HepG2 (cell line): ENCODE measurements at regions not wholly inside any gene's neighbourhood (a gene's known extent, or its start where the extent isn't known, plus 50 kb on each side); places are given as distances from the start of the nearest gene placed in this dataset.

Source experiments
- ATAC-seq: fragments of 200-7000 bp; cut with Tn5 transposase; 3 replicates; pipeline ENCODE4 v1.9.1; 2020; ENCODE audit warnings: mild to moderate bottlenecking, moderate library complexity
- BruUV-seq: library from RNA; stranded (reverse); fragments of 400-500 nt; replicated peaks from 2 replicates; lab custom pipeline; 2021; lab: Mats Ljungman, UMichigan
- CTCF ChIA-PET: fragments of 300-600 bp; formaldehyde crosslinking; extraction: SDS; loops from one replicate; lab custom pipeline; 2021; ENCODE audit warnings: low total read pairs, inconsistent platforms, low intra/inter-chr PET ratio; lab: Yijun Ruan, JAX
- POLR2A ChIA-PET: fragments of 350-600 bp; sonication (Branson Sonifier 250); formaldehyde crosslinking; loops from one replicate; lab custom pipeline; 2020; ENCODE audit warnings: antibody characterized with exemption, inconsistent platforms; lab: Yijun Ruan, JAX
- DNase-seq: peaks from one replicate; pipeline ENCODE4 v3.0.0-alpha.2; 2015; ENCODE audit warnings: low spot score
- FAIRE-seq: peaks from 3 replicates; lab custom pipeline; 2011; peaks lifted over from hg19 to GRCh38; lab: Jason Lieb, UNC
- H2AFZ ChIP-seq: one replicate; pipeline ENCODE4 v1.6.1; 2011; ENCODE audit warnings: low read length, inconsistent platforms
- H3K27ac ChIP-seq: fragments of 300-600 bp; 3 replicates; pipeline ENCODE4 v1.8.0; 2011; ENCODE audit warnings: mixed run types, mild to moderate bottlenecking, mixed read lengths, low read length, inconsistent platforms; ENCODE audit not compliant: insufficient read depth; ENCODE audit errors: extremely low read length
- H3K27me3 ChIP-seq, 2 experiments: fragments of 200-600 bp in 1 of 2; 2 replicates in 1 of 2; 3 replicates in 1 of 2; pipeline versions ENCODE4 v1.6.0 to v1.8.0; 2011; ENCODE audit warnings: low read length in 2 of 2, mild to moderate bottlenecking in 2 of 2, moderate library complexity in 2 of 2, inconsistent platforms in 1 of 2; ENCODE audit not compliant: insufficient read depth in 2 of 2, control insufficient read depth in 1 of 2
- H3K36me3 ChIP-seq, 2 experiments: fragments of 200-600 bp in 1 of 2; replicated peaks in 1 of 2; 2 replicates in 1 of 2; 3 replicates in 1 of 2; pipeline versions ENCODE4 v1.5.1 to v1.8.0; 2011; ENCODE audit warnings: low read length in 2 of 2, inconsistent platforms in 1 of 2; ENCODE audit not compliant: insufficient read depth in 2 of 2, control insufficient read depth in 1 of 2
- H3K4me1 ChIP-seq: 2 replicates; pipeline ENCODE4 v1.5.1; 2012; ENCODE audit warnings: low read length, inconsistent platforms; ENCODE audit not compliant: insufficient read depth
- H3K4me2 ChIP-seq: 2 replicates; pipeline ENCODE4 v1.6.0; 2011; ENCODE audit warnings: low read depth, low read length, inconsistent platforms
- H3K4me3 ChIP-seq, 3 experiments: fragments of 200-600 bp in 1 of 3; sonication (generic), shearing (Covaris generic) in 1 of 3; replicated peaks in 1 of 3; 2 replicates each; pipeline ENCODE4 v1.5.1; 2011 to 2016; ENCODE audit warnings: low read length in 3 of 3, inconsistent platforms in 2 of 3, low read depth in 2 of 3, mild to moderate bottlenecking in 2 of 3, control low read depth in 1 of 3, mixed read lengths in 1 of 3; ENCODE audit not compliant: insufficient read depth in 1 of 3
- H3K79me2 ChIP-seq: one replicate; pipeline ENCODE4 v1.6.1; 2011; ENCODE audit warnings: low read length, inconsistent platforms; ENCODE audit not compliant: insufficient read depth
- H3K9ac ChIP-seq: 2 replicates; pipeline ENCODE4 v1.6.0; 2011; ENCODE audit warnings: mild to moderate bottlenecking, low read depth, low read length, inconsistent platforms; ENCODE audit not compliant: insufficient read depth
- H3K9me3 ChIP-seq: 2 replicates; pipeline ENCODE4 v1.5.1; 2012; ENCODE audit warnings: mild to moderate bottlenecking, low read length
- H4K20me1 ChIP-seq: 2 replicates; pipeline ENCODE4 v1.6.0; 2011; ENCODE audit warnings: inconsistent platforms, mild to moderate bottlenecking, low read length, moderate library complexity; ENCODE audit not compliant: insufficient read depth
- FOXA1 ChIP-seq, 2 experiments: fragments of 450-650 bp in 1 of 2; sonication (generic) in 1 of 2; formaldehyde crosslinking in 1 of 2; IDR thresholded peaks; 2 replicates each; pipeline versions ENCODE4 v1.4.0 to v1.6.1; 2016 to 2020; ENCODE audit warnings: missing genetic modification reagents in 1 of 2
- FOXK2 ChIP-seq: fragments of 450-650 bp; IDR thresholded peaks from 2 replicates; pipeline ENCODE4 v1.6.1; 2016
- FOXP1 ChIP-seq, 2 experiments: fragments of 450-650 bp in 1 of 2; IDR thresholded peaks; 2 replicates each; pipeline ENCODE4 v1.6.1; 2017 to 2018; ENCODE audit warnings: antibody characterized with exemption in 1 of 2
- HIC2 ChIP-seq: sonication (generic); formaldehyde crosslinking; IDR thresholded peaks from 2 replicates; pipeline ENCODE4 v1.9.0; 2022; ENCODE audit warnings: low read depth, missing genetic modification reagents
- IKZF1 ChIP-seq: fragments of 450-650 bp; IDR thresholded peaks from 2 replicates; pipeline ENCODE4 v1.7.1; 2016
- NBN ChIP-seq: fragments of 450-650 bp; conservative IDR thresholded peaks from 2 replicates; pipeline ENCODE4 v1.6.1; 2017
- RAD51 ChIP-seq: fragments of 450-650 bp; IDR thresholded peaks from 2 replicates; pipeline ENCODE4 v1.6.1; 2016; ENCODE audit warnings: borderline replicate concordance
- TOE1 ChIP-seq: sonication (generic); formaldehyde crosslinking; IDR thresholded peaks from 2 replicates; pipeline ENCODE4 v1.4.0; 2020; ENCODE audit warnings: mild to moderate bottlenecking, missing genetic modification reagents
- TRAFD1 ChIP-seq: sonication (generic); formaldehyde crosslinking; IDR thresholded peaks from 2 replicates; pipeline ENCODE4 v1.5.1; 2020; ENCODE audit warnings: missing genetic modification reagents, mild to moderate bottlenecking, borderline replicate concordance
- TSC22D2 ChIP-seq: sonication (generic); formaldehyde crosslinking; IDR thresholded peaks from 2 replicates; pipeline ENCODE4 v1.5.1; 2020; ENCODE audit warnings: missing genetic modification reagents, mild to moderate bottlenecking, borderline replicate concordance
- ZBTB4 ChIP-seq: sonication (generic); formaldehyde crosslinking; IDR thresholded peaks from 2 replicates; pipeline ENCODE4 v1.4.0; 2020; ENCODE audit warnings: missing genetic modification reagents, mild to moderate bottlenecking, borderline replicate concordance
- ZNF235 ChIP-seq: sonication (generic); formaldehyde crosslinking; IDR thresholded peaks from 2 replicates; pipeline ENCODE4 v1.8.1; 2023; ENCODE audit warnings: mild to moderate bottlenecking, missing genetic modification reagents, borderline replicate concordance
- ZNF605 ChIP-seq: sonication (generic); formaldehyde crosslinking; IDR thresholded peaks from 2 replicates; pipeline ENCODE4 v1.8.0; 2022; ENCODE audit warnings: mild to moderate bottlenecking, missing genetic modification reagents
- WGBS: methylation state at CpG from one replicate; pipeline ENCODE4 v1.1.6; 2017; ENCODE audit warnings: low lambda C conversion rate; 5-methylcytosine and 5-hydroxymethylcytosine counted together
- in situ Hi-C: cut with HindIII; loops from 2 replicates; pipeline ENCODE4 v1.10.0; 2017; ENCODE audit warnings: low pct_unique_long_range_greater_than_20kb; ENCODE audit not compliant: extremely low pct_ligation_motif_present
- intact Hi-C: fragments of 100-400 bp; cut with micrococcal nuclease; formaldehyde crosslinking; loops from one replicate; pipeline ENCODE4 v1.10.0; 2022; ENCODE audit not compliant: unreplicated experiment
- TF ChIP-seq, protein P1 (sequence below): fragments of 450-650 bp; IDR thresholded peaks from 2 replicates; pipeline ENCODE4 v1.6.1; 2017

- TF ChIP-seq HIC2 (CRISPR knock-in tag): no peak
- TF ChIP-seq TSC22D2 (CRISPR knock-in tag): no peak
- TF ChIP-seq ZNF235 (CRISPR knock-in tag): no peak
- TF ChIP-seq TOE1 (CRISPR knock-in tag): no peak
- TF ChIP-seq, all 625 proteins: peak for 0
Observed at GRCh38 chr6:6746333-6746969, 157.9 kb downstream of the LY86 start (continued).

DNA sequence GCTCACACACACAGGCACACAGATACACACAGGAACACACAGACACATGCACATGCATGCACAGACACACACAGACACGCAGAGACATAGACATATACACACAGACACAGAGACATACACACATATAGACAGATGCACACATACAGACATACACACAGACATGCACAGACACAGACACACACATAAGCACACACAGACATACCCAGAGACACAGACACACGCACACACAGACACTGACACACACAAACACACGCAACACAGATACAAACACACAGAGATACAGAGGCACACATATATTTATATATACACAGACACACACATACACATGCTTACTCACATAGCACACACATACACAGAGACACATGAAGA is 158.4 kb downstream of the LY86 start:
- ATAC-seq (no peak), FAIRE-seq (no peak), DNase-seq (no peak)
- in situ Hi-C loops (no loop called here), intact Hi-C loops (no loop called here)
- WGBS: 41% methylated on average over 3 of the region's 3 CpGs
- BruUV-seq: no TSS peak
- peaks cover 4 to 38% of the 10 kb centered on the region in 2 experiments; a peak in 3 of 5 replicates for H3K27me3 ChIP-seq
- peaks cover 34% of the 10 kb centered on the region for H3K4me1 ChIP-seq
- H3K4me3 ChIP-seq: no peak overlapping the region
- no peaks in the 10 kb centered on the region for H4K20me1 ChIP-seq
- H2AFZ ChIP-seq: no peak overlapping the region
- TF ChIP-seq, protein P1, sequence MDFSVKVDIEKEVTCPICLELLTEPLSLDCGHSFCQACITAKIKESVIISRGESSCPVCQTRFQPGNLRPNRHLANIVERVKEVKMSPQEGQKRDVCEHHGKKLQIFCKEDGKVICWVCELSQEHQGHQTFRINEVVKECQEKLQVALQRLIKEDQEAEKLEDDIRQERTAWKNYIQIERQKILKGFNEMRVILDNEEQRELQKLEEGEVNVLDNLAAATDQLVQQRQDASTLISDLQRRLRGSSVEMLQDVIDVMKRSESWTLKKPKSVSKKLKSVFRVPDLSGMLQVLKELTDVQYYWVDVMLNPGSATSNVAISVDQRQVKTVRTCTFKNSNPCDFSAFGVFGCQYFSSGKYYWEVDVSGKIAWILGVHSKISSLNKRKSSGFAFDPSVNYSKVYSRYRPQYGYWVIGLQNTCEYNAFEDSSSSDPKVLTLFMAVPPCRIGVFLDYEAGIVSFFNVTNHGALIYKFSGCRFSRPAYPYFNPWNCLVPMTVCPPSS: 0 out of 2 replicates have a peak, but pooled peaks have one; percentile 32
- TF ChIP-seq FOXK2 (0 out of 2 replicates have a peak, but pooled peaks have one; percentile 27), NBN (0 out of 2 replicates have a peak, but pooled peaks have one; percentile 51), FOXP1 (IDR thresholded peaks at IDR 0.05) (0 out of 2 replicates have a peak, but pooled peaks have one; percentile 28), FOXP1 (CRISPR knock-in tag; IDR thresholded peaks at IDR 0.05) (no peak), ZBTB4 (CRISPR knock-in tag) (no peak), RAD51 (0 out of 2 replicates have a peak, but pooled peaks have one; percentile 11), IKZF1 (0 out of 2 replicates have a peak, but pooled peaks have one; percentile 77), TRAFD1 (CRISPR knock-in tag) (no peak), ZNF605 (no peak), FOXA1 (IDR thresholded peaks at IDR 0.05) (peak; percentile 51; the same call in 1 of the 2 replicates), FOXA1 (CRISPR knock-in tag; IDR thresholded peaks at IDR 0.05) (no peak)
- no peak overlapping the region for H3K9ac ChIP-seq
- no peak overlapping the region for H3K4me2 ChIP-seq
- CTCF ChIA-PET: no interaction called here
- no peaks in the 10 kb centered on the region for H3K9me3 ChIP-seq
- H3K36me3 ChIP-seq: no peaks in the 10 kb centered on the region
- H3K27ac ChIP-seq: no peak overlapping the region
- no peaks in the 10 kb centered on the region for H3K79me2 ChIP-seq
- POLR2A ChIA-PET: no interaction called here
